HL-60 (cell line): ENCODE measurements at regions not wholly inside any gene's neighbourhood (a gene's known extent, or its start where the extent isn't known, plus 50 kb on each side); places are given as distances from the start of the nearest gene placed in this dataset.

Experiments
- CTCF ChIP-seq: IDR thresholded peaks from one replicate; pipeline ENCODE4 v1.5.1; 2011; ENCODE audit warnings: low read length, control low read depth, inconsistent platforms; ENCODE audit not compliant: insufficient read depth
- POLR2AphosphoS5 ChIP-seq: IDR thresholded peaks from 2 replicates; pipeline ENCODE4 v1.6.1; 2012; ENCODE audit warnings: low read depth
- TF ChIP-seq, protein P1 (sequence below): IDR thresholded peaks from 2 replicates; pipeline ENCODE4 v1.6.1; 2012; ENCODE audit warnings: low read depth; ENCODE audit not compliant: insufficient replicate concordance

DNA sequence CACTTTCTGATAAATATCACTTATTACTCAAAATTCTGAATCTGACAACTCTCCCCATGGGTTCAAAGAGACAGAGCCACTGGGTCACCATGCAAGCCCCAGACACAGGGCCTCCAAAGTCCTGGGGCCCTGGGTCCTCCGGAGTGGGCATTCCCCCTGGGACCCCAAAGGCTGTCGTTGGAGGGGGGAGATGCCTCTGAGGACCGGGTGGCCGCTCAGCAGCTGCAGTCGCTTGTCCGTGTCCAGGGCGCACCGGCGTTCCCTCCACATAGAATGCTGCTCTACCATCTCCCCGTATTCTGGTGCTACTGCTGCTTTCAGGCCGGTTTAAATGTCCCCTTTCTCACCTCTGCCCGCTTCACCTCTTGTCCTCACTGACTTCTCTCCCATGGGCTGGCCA is 246.1 kb downstream of the TEX29 start:
- no peak for TF ChIP-seq CTCF
- TF ChIP-seq POLR2AphosphoS5, result no peak
- TF ChIP-seq, protein P1, sequence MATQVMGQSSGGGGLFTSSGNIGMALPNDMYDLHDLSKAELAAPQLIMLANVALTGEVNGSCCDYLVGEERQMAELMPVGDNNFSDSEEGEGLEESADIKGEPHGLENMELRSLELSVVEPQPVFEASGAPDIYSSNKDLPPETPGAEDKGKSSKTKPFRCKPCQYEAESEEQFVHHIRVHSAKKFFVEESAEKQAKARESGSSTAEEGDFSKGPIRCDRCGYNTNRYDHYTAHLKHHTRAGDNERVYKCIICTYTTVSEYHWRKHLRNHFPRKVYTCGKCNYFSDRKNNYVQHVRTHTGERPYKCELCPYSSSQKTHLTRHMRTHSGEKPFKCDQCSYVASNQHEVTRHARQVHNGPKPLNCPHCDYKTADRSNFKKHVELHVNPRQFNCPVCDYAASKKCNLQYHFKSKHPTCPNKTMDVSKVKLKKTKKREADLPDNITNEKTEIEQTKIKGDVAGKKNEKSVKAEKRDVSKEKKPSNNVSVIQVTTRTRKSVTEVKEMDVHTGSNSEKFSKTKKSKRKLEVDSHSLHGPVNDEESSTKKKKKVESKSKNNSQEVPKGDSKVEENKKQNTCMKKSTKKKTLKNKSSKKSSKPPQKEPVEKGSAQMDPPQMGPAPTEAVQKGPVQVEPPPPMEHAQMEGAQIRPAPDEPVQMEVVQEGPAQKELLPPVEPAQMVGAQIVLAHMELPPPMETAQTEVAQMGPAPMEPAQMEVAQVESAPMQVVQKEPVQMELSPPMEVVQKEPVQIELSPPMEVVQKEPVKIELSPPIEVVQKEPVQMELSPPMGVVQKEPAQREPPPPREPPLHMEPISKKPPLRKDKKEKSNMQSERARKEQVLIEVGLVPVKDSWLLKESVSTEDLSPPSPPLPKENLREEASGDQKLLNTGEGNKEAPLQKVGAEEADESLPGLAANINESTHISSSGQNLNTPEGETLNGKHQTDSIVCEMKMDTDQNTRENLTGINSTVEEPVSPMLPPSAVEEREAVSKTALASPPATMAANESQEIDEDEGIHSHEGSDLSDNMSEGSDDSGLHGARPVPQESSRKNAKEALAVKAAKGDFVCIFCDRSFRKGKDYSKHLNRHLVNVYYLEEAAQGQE, result no peak
